HG03103 (cell line): ENCODE measurements at regions not wholly inside any gene's neighbourhood (a gene's known extent, or its start where the extent isn't known, plus 50 kb on each side); places are given as distances from the start of the nearest gene placed in this dataset.

Experiments
- ATAC-seq: cut with Tn5 transposase; IDR thresholded peaks from one replicate; pipeline ENCODE4 v1.9.1; 2021; ENCODE audit warnings: low read depth; ENCODE audit not compliant: unreplicated experiment

- ATAC-seq, result no peak
These were observed 125.2 kb downstream of the SYF2 start for GRCh38 chr1:25106976-25107642.

GRCh38 chr1:25106352-25106751 is 126.0 kb downstream of the SYF2 start:
- no peak for ATAC-seq

- no peak for ATAC-seq
These were observed 126.5 kb downstream of the SYF2 start for GRCh38 chr1:25105836-25106235.

- no peak for ATAC-seq
These were observed 127.3 kb downstream of the SYF2 start for GRCh38 chr1:25104932-25105561.

GRCh38 chr1:25103164-25103795 is 129.0 kb downstream of the SYF2 start:
- no peak for ATAC-seq

- ATAC-seq, result no peak
These were observed 132.0 kb downstream of the SYF2 start for GRCh38 chr1:25100151-25100833.

GRCh38 chr1:25099343-25099951 is 132.9 kb downstream of the SYF2 start:
- no peak for ATAC-seq

GRCh38 chr1:25098717-25099116 is 133.6 kb downstream of the SYF2 start:
- no peak for ATAC-seq

- no peak for ATAC-seq
These were observed 135.8 kb downstream of the SYF2 start for GRCh38 chr1:25096307-25097150.

- ATAC-seq, result no peak
These were observed 136.6 kb downstream of the SYF2 start for GRCh38 chr1:25095635-25096200.

GRCh38 chr1:25094995-25095394 is 137.3 kb downstream of the SYF2 start:
- ATAC-seq, result no peak

- ATAC-seq, result no peak
These were observed 138.1 kb downstream of the SYF2 start for GRCh38 chr1:25094229-25094628.

GRCh38 chr1:25091658-25092057 is 140.6 kb downstream of the SYF2 start:
- no peak for ATAC-seq

GRCh38 chr1:25090707-25091422 is 141.4 kb downstream of the SYF2 start:
- ATAC-seq, result no peak

- ATAC-seq, result no peak
These were observed 142.5 kb downstream of the SYF2 start for GRCh38 chr1:25089772-25090171.

GRCh38 chr1:25088946-25089345 is 143.4 kb downstream of the SYF2 start:
- no peak for ATAC-seq

- ATAC-seq, result no peak
These were observed 144.1 kb downstream of the SYF2 start for GRCh38 chr1:25088180-25088701.

- no peak for ATAC-seq
These were observed 145.7 kb downstream of the SYF2 start for GRCh38 chr1:25086518-25087079.

GRCh38 chr1:25084407-25084806 is 147.9 kb downstream of the SYF2 start:
- no peak for ATAC-seq
